HEK293 (cell line): ENCODE measurements at regions not wholly inside any gene's neighbourhood (a gene's known extent, or its start where the extent isn't known, plus 50 kb on each side); places are given as distances from the start of the nearest gene placed in this dataset.

ENCODE experiments used
- CTCF ChIP-seq: fragments of 450-650 bp; formaldehyde crosslinking; IDR thresholded peaks from 2 replicates; pipeline ENCODE4 v1.5.1; 2016; ENCODE audit warnings: missing biosample characterization, missing genetic modification characterization
- SP2 ChIP-seq: fragments of 450-650 bp; formaldehyde crosslinking; IDR thresholded peaks from 2 replicates; pipeline ENCODE4 v1.5.1; 2016; ENCODE audit warnings: missing biosample characterization, missing genetic modification characterization
- ZNF274 ChIP-seq, 2 experiments: fragments of 200-500 bp in 1 of 2; fragments of 450-650 bp in 1 of 2; sonication (Bioruptor generic) in 1 of 2; formaldehyde crosslinking in 1 of 2; IDR thresholded peaks; 2 replicates each; pipeline versions ENCODE4 v1.5.1 to v1.6.1; 2014 to 2016; ENCODE audit warnings: borderline replicate concordance in 1 of 2, inconsistent platforms in 1 of 2, low read length in 1 of 2, missing biosample characterization in 1 of 2, missing genetic modification characterization in 1 of 2
- ZNF48 ChIP-seq: fragments of 450-650 bp; formaldehyde crosslinking; IDR thresholded peaks from 2 replicates; pipeline ENCODE4 v1.5.1; 2016; ENCODE audit warnings: missing biosample characterization, missing genetic modification characterization
- ZNF791 ChIP-seq: fragments of 450-650 bp; formaldehyde crosslinking; IDR thresholded peaks from 2 replicates; pipeline ENCODE4 v1.5.1; 2016; ENCODE audit warnings: missing biosample characterization, missing genetic modification characterization
- ZSCAN5A ChIP-seq: fragments of 450-650 bp; formaldehyde crosslinking; IDR thresholded peaks from 2 replicates; pipeline ENCODE4 v1.5.1; 2016; ENCODE audit warnings: missing biosample characterization, missing genetic modification characterization

- TF ChIP-seq SP2 (tag by site-specific recombination) (no peak), ZNF791 (no peak), CTCF (tag by site-specific recombination) (no peak), ZNF48 (no peak), ZNF274 (IDR thresholded peaks at IDR 0.05; ENCODE audit: low read length) (no peak), ZNF274 (tag by site-specific recombination; IDR thresholded peaks at IDR 0.05; ENCODE audit: borderline replicate concordance) (no peak), ZSCAN5A (no peak)
These were observed 73.5 kb upstream of the DCP1A start for GRCh38 chr3:53420831-53421230.
